ENCODE measurements at regions not wholly inside any gene's neighbourhood (a gene's known extent, or its start where the extent isn't known, plus 50 kb on each side); places are given as distances from the start of the nearest gene placed in this dataset.
A peak's percentile ranks its signal among the peaks of the same experiment; 100 is the strongest.

DNA sequence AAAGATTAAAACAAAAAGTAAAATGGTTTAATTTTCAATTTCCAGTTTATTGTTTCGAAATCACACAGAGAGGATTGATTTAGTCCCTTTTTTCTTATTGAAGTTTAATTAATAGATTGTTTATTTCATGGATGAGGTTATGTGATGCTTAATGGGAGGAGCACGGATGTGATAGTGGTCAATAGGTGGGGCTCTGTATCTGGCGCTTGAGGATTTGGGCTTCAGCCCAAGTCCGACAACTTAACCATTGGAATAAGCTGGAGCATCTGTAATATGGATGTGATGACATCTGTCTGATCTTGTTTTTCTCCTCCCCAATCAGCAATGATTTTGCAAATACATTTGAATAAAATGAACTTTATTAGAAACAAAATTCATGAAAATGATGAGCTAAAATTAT, 169.2 kb downstream of the LYPLAL1 start:
- TF ChIP-seq RFX5 (IDR thresholded peaks at IDR 0.05; ENCODE audit: borderline replicate concordance, low read depth, low read length) (no peak), POLR2A (IDR thresholded peaks at IDR 0.05; ENCODE audit: control extremely low read depth in 1 of 2, low read depth in 2 of 2, low read length in 2 of 2) (no peak), MAX (IDR thresholded peaks at IDR 0.05) (no peak), RAD21 (IDR thresholded peaks at IDR 0.05 in 1 of 2, conservative IDR thresholded peaks at IDR 0.05 in 1 of 2; ENCODE audit: low read depth in 2 of 2, low read length in 2 of 2) (peak in 1 of 2 experiments; percentile 18; a peak in 1 of 4 replicates), EZH2 (IDR thresholded peaks at IDR 0.05; ENCODE audit: low read depth, low read length, severe bottlenecking) (no peak), POLR2AphosphoS5 (IDR thresholded peaks at IDR 0.05; ENCODE audit: low read depth, low read length) (no peak), KDM4A (IDR thresholded peaks at IDR 0.05; ENCODE audit: low read depth, low read length, severe bottlenecking) (no peak), SP1 (IDR thresholded peaks at IDR 0.05; ENCODE audit: low read depth, low read length) (no peak), EP300 (IDR thresholded peaks at IDR 0.05; ENCODE audit: borderline replicate concordance in 1 of 2, low read depth in 2 of 2, low read length in 2 of 2) (no peak), CBX5 (IDR thresholded peaks at IDR 0.05; ENCODE audit: low read depth, low read length) (no peak), BACH1 (IDR thresholded peaks at IDR 0.05; ENCODE audit: low read length) (no peak), JUN (IDR thresholded peaks at IDR 0.05; ENCODE audit: low read depth, low read length) (no peak), ATF3 (IDR thresholded peaks at IDR 0.05; ENCODE audit: insufficient read depth, low read depth, low read length) (no peak)
- TF ChIP-seq, protein P1, sequence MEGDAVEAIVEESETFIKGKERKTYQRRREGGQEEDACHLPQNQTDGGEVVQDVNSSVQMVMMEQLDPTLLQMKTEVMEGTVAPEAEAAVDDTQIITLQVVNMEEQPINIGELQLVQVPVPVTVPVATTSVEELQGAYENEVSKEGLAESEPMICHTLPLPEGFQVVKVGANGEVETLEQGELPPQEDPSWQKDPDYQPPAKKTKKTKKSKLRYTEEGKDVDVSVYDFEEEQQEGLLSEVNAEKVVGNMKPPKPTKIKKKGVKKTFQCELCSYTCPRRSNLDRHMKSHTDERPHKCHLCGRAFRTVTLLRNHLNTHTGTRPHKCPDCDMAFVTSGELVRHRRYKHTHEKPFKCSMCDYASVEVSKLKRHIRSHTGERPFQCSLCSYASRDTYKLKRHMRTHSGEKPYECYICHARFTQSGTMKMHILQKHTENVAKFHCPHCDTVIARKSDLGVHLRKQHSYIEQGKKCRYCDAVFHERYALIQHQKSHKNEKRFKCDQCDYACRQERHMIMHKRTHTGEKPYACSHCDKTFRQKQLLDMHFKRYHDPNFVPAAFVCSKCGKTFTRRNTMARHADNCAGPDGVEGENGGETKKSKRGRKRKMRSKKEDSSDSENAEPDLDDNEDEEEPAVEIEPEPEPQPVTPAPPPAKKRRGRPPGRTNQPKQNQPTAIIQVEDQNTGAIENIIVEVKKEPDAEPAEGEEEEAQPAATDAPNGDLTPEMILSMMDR (IDR thresholded peaks at IDR 0.05; ENCODE audit: control extremely low read depth in 1 of 3, insufficient read depth in 1 of 3, low read depth in 1 of 3, low read length in 3 of 3): no peak
